Activated CD8-positive, alpha-beta memory T cell treated with anti-CD3 and anti-CD28 coated beads for 24 hours (primary cell): ENCODE measurements at regions not wholly inside any gene's neighbourhood (a gene's known extent, or its start where the extent isn't known, plus 50 kb on each side); places are given as distances from the start of the nearest gene placed in this dataset.

Experiments
- DNase-seq: peaks from one replicate; pipeline ENCODE4 v3.0.0-alpha.2; 2020

DNA sequence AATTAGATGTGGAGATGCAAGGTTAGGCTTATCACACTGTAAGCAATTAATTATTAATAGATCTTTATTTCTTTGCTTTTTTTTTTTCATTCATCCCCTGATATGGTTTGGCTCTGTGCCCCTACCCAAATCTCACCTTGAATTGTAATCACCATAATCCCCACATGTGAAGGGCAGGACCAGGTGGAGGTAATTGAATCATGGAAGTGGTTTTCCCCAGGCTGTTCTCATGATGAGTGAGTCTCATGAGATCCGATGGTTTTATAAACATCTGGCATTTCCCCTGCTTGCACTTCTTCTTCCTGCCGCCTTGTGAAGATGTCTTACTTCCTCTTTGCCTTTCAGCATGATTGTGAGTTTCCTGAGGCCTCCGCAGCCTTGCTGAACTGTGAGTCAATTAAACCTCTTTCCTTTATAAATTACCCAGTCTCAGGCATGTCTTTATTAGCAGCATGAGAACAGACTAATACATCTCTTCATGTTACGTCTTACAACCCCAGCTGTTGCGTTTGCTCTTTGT is 333.8 kb downstream of the CDH26 start:
- DNase-seq, result no peak

DNA sequence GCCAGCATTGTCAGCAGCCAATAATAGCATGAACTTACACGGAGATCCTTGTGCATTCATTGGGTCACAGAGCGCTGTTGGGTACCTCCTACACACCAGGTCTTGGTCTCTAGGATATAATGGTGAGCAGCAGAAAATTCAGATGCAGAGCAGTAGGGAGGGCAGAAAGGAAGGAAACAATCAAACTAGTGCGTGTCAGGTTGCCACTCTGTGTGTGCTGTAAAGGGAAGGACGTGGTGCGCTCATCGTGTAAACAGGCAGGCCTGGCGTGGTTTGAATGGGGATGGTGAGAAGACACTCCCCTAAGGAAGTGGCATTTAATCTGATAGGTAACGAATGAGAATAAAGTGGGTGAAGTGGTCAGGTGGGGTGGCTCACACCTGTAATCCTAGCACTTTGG is 336.4 kb downstream of the CDH26 start:
- DNase-seq, result no peak

DNA sequence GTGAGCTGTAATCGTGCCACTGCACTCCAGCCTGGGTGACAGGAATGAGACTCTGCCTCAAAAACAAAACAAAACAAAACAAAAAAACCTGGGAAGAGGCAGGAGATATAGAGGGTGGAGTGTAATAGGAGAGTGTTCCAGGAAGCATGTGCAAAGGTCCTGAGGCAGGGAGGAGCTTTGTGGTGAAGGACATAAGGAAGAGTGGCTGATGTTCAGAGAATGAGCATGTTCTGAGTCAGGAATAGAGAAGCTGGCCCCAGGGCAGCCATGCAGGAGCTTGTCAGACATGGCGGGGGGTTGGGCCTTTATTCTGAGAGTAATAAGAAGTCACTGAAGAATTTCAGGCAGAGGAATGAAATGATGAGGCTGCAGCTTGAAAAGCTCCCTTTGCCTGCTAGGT is 337.0 kb downstream of the CDH26 start:
- DNase-seq, result no peak

DNA sequence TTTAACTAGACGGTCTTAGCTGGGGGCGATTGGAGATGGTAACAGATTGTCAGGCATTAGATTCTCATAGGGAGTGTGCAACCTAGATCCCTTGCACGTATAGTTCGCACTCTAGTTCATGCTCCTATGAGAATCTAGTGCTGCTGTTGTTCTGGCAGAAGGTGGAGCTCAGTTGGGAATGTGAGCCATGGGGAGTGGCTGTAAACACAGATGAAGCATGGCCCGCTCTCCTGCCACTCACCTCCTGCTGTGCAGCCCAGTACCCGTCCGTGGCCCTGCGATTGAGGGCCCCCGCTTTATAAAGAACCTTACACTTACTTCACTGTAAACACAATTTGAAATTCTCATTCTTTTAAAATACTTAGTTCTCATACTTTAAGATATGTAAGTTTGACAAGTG is 339.4 kb downstream of the CDH26 start:
- DNase-seq, result no peak

DNA sequence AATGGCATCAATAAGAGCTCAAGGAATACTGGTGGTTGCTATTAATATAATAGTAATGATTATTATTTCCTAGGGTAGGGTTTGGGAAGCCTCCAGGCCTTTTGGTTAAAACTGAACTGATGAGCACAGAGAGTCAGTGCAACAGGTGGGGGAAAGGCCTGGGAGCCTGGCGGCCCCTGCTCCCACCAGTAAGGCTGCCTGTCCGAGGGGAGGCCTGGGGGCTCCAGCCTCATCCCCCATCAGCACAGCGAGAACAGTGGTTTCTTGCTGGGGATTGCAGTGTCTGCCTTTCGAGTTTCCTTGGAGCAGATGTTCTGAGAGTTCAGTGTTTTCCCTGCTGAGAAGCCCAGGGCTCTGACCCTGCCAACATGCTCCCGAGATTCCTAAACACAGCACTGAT is 340.4 kb downstream of the CDH26 start:
- DNase-seq, result no peak

DNA sequence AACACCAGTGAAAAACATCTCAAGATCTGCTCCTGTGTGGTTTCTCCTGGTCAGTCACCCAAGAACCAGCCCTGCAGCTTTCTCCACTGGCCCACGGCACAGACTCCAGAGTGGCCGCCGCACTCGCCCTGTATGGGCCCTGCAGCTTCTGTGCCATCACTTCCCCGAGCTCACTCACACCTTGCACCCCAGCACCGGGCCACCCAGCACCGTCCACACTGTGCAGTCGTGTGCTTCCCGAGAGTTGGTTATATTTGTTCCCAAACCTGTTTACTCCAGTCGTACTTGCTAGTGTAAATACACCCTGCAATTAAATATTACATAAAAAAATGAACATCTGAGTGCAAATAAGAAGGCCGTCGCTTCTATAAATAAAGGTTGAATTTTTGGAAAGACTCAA is 341.7 kb downstream of the CDH26 start:
- no peak for DNase-seq

DNA sequence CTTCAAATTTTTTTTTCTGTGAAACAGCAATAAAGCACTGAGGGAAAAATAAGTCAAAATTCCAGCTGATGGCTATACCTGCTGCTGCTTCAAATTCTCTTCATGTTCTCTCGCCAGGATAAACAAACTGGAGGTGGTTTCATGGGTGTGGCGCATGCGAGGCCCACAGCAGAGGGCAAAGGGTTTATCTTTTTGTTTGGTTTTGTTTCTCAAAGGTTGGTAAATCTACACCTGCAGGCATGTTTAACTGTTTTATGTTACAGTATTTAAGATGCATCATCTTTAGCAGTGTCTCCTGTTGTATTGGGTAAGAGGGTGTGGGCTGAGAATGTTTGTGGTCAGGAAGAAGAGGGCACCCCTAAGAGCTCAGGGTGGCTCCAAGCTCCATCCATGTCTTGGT is 342.2 kb downstream of the CDH26 start:
- DNase-seq, result no peak

DNA sequence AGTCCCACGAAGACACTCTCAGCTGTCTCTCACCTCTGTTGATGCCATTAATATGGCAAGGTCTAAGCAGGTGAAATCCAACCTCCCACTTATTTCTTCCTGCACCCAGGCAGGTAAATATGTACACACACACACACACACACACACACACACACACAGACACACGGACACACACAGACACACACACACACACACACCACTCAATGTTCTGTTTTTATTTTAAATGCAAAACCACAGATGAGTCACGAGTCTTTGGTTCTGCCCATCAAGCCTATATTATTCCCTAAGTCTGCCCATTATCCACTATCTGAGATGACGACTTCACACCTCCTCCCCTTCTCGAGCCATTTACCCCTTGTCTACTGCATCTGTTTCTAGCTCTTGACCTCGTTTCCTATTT is 344.7 kb downstream of the CDH26 start:
- DNase-seq, result no peak

DNA sequence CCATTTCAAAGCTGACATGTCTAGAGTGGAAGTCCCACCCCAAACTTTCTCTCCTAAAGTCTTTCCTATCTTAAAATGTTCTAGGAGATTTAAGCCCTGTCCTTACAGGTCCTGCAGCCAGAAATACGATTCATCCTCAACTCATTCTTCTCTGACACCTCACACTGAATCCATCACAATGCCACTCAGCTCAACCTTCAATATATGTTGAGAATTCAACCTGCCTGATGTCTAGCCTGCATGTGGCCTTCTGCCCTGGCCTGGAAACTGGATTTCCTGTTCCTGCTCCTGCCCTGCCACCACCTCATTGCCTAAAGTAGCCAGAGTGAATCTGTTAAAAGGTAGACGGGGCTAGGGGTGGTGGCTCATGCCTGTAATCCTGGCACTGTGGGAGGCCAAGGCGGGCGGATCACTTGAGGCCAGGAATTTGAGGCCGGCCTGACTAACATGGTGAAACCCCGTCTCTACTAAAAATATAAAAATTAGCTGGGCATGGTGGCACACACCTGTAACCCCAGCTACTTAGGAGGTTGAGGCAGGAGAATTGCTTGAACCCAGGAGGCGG is 345.9 kb downstream of the CDH26 start:
- DNase-seq, result no peak

DNA sequence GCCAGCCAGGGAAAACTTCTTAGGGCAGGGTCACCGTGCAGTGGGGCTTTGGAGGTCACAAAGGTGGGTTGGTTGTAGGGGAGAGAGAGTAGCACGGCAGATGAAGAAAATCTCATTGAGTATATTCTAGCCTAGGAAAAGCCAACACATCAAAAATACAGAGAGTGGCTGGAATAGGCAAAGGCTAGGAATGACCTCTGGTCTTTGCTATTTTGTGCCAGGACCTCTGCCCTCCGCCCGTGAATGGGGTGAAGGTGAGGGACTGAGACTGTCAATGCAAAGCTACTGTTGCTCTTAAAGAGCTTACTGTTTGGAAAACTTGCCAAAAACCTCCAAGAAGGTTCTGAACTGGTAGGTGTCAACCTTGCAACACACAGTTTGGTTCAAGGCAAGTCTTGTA is 346.7 kb downstream of the CDH26 start:
- no peak for DNase-seq

DNA sequence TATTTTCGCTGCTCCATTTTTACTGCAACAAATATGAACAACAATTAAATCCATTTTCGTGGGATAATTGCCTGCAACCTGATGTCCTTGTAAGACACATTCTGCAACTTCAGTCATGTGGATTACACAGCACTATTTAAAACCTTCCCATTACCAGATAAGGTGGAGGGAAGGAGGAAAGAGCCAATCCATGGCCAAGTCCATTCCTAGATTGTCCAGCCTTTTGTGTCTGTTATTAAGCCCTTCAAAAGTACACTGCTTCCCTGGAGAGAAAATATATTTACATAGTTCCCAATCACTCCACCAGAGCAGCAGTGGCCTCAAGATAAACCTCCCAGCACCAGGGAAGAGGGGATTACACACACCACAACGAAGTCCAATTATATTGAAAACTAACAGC is 347.9 kb downstream of the CDH26 start:
- no peak for DNase-seq

DNA sequence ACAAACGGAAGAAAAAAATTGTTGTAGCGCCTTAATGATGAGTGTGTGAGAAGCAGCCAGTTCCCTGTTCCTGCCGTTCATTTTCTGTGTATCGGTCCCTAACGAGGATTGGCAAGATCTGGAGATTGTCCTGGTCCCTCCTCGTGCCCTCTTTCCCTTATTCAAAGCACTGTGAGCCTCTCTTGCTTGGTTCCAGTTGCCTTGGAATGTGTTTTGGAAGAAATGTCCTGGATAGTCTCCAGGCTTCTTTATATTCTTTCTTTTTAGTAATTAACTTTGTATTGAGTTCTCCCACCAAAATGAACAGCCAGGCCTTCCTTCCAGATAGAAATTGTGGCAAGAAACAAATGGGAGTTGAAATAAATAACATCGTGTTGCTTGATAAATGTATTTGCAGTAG is 348.3 kb downstream of the CDH26 start:
- no peak for DNase-seq

DNA sequence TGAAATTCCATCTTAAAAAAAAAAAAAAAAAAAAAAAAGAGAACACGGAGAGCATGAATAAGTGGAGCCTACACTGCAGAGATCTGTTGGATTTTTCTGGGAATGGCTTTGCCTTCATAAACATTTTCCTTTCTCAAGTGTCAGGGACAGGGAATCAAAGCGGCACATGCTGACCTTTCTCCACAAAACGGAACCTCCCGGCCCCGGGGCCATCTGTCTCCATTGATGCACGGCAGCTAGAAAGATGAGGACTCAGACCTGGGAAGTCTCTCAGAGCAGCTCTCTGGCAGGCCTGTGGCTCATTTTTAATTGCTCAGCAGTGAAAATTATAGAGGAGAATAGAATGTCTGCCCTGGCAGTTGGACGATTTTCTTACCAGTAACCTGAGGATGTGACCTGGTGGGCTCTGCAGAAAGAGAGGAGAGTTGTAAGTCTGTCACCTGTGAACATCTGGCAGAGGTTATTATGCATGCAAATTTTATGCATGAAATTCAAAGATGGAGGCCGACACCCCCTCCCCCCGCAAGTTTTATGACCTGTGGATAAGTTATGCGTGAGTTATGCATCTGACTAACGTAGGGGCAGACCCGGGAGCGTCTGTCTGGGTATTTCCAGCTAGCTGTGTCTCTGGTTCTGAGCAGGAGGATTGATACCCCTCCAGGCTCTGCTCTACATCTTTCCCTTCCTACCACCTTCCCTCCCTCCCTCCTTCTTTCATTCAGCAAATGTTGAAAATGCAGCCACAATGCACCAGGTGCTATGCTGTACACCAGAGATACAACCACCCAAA is 352.5 kb downstream of the CDH26 start:
- no peak for DNase-seq

DNA sequence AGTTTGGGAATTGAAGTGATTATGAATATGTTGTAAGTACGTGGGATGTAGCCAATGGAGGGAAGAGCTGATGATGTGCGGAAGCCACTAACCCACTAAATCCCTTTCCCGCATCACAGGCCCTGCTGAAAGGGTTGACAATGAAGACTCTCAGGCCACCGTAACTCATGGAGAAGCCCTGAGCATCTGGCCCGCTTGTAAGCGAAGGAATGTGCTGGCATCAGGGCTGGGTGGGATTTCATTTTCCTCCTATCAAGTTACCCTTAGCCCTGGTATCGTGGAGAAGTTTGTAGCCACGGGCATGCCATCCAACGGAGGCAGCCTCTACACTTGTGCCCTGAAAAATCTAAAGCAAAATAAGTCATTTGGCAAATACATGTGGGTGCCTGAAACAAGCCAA is 355.0 kb downstream of the CDH26 start:
- DNase-seq, result no peak

DNA sequence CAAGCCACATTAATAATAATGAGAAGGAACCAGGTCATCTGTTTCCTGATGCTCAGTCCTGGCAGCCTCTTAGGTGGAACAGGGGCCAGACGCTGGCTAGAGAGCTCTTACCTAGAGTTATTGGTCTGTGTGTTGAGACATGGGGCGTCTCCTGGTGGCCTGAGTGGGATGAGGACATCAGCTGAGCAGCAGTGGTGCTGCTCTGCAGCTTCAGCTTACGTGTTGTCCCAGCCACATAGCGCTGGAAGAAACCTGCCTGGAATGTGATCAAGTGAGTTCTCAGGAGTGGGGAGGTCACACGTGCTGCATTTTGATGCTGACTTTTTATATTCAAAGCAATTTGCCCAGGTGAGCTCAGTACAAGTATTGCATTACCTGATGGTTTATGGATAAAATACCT is 355.4 kb downstream of the CDH26 start:
- no peak for DNase-seq

DNA sequence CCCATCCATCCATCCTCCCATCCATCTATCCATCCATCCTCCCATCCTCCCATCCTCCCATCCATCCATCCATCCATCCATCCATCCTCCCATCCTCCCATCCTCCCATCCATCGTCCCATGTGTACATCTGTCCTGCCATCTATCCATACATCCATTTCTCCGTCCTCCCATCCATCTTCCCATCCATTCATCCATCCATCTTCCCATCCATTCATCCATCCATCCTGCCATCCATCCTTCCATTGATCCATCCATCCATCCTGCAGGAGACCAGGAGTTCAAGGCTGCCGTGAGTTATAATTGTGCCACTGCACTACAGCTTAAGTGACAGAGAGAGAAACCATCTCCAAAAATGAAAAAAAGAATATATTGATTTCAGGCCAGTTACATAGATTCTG is 356.5 kb downstream of the CDH26 start:
- no peak for DNase-seq

DNA sequence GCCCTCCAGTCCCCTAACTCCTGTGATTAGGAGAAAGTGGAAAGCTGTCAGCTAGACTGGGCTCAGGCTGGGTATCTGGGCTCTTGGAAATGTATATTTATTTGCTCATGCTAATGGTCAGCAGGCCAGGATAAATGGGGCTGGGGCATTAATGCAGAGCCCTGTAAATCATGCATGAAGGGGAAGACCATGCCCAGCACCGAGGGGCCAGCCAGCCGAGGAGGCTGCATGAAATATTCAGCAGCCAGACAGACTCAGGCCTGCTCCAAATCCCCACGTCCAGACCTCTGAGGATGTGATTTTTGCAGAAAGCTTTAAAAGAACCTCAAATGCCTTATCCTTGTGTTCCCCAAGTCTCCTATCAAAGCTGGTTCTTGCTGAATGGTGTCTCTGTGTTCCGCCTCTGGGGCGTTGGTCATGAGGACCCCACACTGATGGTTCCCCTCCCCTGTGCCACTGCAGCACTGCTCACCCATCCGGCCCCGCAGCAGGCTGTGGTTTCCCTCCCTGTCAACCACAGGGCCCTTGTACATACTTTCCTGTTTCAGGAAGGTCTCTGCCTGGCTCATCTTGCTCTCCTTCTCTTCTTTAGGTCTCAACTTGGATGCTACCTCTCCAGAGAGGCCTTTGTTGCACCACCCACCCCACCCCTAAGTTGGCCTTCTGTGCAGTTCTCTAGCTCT is 358.4 kb downstream of the CDH26 start:
- no peak for DNase-seq

DNA sequence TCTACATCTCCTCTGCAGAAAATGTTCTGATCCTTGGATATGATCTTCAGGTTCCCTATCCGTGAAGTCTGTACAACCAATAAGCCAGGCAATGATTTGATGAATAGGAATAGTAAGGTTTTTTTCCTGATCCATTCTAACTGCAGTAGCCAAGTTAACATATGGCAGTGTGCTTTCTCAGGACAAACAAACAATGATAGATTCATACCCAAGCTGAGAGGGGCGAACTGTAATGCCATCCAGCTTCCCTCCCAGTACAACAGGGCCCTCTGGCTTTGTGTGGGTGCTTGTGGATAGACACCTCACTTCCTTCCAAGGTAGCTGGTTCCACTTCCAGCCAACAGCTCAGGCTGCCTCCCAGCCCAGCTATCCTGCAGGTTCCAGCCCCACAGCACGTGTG is 359.2 kb downstream of the CDH26 start:
- DNase-seq, result no peak

DNA sequence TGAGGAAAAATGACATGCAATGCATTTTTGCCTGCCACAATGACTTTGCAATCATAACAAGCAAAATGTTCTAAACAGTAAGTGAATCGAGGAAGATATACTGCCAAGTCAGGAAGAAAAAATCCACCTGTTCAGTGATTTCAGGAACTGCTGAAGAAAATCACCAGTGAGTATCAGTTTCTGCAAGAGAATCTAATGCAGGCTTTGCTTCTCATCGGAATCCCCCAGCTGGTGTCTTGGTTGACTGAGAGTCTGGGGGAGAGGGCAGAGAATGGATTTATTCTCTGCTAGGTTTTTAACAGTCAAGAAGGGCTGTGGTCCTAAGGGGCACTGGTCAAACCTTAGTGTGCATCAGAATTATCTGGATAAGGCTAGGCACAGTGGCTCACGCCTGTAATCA is 363.4 kb downstream of the CDH26 start:
- no peak for DNase-seq

DNA sequence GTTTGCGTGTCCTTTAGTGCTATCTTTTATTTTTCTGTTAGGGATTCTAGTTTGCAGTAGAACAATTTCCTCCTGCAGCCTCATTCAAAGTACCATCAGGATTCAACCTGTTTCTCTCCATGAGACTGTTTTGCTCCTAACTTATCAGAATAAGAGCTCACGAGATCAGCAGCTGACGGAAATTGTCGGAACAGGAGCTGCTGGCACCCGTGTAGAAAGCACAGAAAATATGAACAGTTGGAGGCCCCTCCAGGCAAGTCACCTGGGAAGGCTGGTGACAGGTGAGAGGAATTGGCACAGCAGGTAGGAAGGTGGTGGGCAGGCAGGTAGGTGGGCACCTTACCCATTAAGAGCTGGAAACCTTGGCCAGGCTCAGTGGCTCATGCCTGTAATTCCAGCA is 368.6 kb downstream of the CDH26 start:
- no peak for DNase-seq

DNA sequence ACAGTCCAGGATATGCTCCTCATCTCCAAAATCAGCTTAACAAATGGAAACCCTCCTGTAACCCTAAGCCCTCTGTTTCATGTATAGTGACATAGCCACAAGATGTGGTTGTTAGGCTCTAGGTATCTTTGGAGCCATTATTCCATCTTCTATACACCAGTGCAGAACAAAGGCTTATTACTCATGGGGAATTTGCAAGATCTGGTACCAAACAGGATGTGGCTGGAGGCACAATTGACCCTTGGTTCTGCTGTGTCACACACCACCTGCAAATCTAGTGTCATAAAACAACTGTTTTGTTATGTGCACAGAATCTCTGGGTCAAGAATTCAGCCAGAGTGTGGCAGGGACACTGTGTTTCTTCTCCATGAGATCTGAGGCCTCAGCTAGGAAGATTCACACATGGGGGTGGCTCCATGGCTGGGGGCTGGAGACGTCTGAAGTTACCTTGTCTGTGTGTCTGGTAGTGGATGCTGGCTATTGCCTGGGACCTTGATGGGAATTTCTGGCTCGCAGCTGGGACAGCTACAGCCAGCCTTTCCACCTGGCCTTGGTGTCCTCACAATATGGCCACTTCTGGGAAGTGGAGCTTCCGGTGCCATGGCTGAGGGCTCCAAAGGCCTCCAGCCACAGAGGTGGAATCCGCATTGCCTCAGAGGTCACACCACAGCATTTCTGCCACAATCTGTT is 369.9 kb downstream of the CDH26 start:
- no peak for DNase-seq

DNA sequence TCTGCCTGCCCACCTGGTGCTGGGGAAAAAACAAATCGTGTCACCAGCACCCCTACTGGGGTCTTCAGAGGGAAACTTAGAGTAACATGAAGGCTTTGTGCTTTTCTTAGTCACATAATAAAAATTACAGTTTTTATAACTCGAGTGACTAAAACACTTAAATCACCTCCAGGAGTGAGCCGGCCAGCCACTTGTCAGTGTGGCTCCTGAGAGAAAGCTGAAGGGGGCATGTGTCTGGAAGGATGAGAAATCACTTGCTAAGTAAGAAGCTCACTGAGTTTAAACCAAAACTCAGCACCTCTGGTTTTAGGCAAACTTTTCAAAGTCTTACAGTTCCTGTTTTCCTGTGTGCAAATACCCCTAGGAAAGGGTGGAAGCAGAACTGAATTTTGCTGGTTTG is 372.2 kb downstream of the CDH26 start:
- DNase-seq, result no peak

DNA sequence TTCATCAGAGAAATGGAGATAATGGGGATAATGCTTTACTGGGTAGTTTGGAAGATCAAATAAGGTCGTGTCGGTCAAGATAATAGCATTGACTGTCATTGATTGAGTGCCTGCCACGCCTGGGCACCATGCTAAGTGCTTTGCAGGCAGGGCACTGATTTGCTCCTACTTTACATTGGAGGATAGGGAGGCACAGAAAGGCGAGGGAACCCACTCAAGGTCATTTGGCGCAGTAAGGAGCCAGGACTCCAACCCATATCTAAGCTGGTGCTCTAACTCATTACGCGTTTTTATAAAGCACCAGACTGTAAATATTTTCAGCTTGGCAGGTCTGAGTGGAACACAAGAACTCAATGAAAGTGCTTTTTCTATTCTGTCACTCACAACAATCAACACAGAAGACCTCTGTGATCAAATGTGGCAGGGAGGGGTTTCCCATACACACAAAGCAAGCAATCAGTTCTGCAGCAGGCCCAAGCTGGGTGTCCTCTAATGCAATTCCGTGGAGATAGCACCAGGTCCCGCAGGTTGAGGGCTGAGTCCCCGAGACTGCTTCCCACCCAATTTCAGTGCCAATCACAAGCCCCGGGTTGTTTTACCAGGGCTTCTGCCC is 373.6 kb downstream of the CDH26 start:
- DNase-seq, result no peak
